ENCODE measurements at regions not wholly inside any gene's neighbourhood (a gene's known extent, or its start where the extent isn't known, plus 50 kb on each side); places are given as distances from the start of the nearest gene placed in this dataset.
"Not testable (repeated sequence)": the region's sequence is repeated elsewhere in the genome, so short reads cannot be mapped to it uniquely, and the experiment has no call there.

DNA sequence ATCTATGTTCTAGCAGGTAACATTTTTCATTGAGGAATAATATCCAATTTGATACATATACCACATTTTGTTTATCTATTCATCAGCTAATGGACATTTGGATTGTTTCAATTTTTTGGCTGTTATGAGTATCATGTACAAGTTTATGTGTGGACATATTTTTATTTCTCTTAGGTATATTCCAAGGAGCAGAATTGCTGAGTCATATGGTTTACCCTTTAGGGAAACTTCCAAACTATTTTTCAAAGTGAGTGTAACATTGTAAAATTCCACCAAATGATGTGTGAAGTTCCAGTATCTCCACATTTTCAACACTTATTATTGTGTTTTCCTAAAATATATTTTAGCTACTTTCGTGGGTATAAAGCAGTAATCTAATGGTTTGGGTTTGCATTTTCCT, 1789.9 kb downstream of the MRPL39 start:
- H3K4me1 ChIP-seq (ENCODE audit: low read depth, poor library complexity, severe bottlenecking), result no peaks in the 10 kb centered on the region
- H3K4me2 ChIP-seq, result no peak overlapping the region
- H4K20me1 ChIP-seq (ENCODE audit: insufficient read depth), result no peaks in the 10 kb centered on the region
- TF ChIP-seq, protein P1, sequence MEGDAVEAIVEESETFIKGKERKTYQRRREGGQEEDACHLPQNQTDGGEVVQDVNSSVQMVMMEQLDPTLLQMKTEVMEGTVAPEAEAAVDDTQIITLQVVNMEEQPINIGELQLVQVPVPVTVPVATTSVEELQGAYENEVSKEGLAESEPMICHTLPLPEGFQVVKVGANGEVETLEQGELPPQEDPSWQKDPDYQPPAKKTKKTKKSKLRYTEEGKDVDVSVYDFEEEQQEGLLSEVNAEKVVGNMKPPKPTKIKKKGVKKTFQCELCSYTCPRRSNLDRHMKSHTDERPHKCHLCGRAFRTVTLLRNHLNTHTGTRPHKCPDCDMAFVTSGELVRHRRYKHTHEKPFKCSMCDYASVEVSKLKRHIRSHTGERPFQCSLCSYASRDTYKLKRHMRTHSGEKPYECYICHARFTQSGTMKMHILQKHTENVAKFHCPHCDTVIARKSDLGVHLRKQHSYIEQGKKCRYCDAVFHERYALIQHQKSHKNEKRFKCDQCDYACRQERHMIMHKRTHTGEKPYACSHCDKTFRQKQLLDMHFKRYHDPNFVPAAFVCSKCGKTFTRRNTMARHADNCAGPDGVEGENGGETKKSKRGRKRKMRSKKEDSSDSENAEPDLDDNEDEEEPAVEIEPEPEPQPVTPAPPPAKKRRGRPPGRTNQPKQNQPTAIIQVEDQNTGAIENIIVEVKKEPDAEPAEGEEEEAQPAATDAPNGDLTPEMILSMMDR (conservative IDR thresholded peaks at IDR 0.05; ENCODE audit: low read depth, low read length), result no peak
- H3K27ac ChIP-seq, result no peak overlapping the region
- no peaks in the 10 kb centered on the region for H3K79me2 ChIP-seq (ENCODE audit: insufficient read depth, low read depth)
- H3K9ac ChIP-seq, result no peak overlapping the region
- H3K4me3 ChIP-seq (IDR thresholded peaks at IDR 0.05; ENCODE audit: insufficient read depth, low read depth, low read length), result no peak overlapping the region
- no peaks in the 10 kb centered on the region for H3K27me3 ChIP-seq (ENCODE audit: insufficient read depth, low read depth)
- H2AFZ ChIP-seq (ENCODE audit: low read depth), result no peak overlapping the region
- H3K36me3 ChIP-seq (ENCODE audit: insufficient read depth), result no peaks in the 10 kb centered on the region

DNA sequence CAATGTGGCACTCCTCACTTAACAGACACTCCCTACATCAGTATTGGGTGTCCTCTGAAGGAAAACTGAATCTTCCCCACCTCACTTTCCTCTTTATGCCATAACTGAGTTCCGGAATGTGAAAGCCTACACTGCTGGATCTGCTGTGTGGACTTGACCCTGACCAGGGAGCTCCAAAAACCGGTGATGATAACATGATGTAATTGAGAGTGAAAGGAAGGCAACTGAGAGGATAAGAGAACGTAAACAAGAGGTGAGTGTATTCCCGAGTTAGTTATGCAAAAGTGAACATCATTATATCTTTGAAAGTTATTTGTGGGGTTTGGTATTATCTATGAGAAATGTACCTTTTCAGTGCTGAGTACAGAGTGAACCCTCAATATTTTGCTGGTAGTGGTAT, 1794.8 kb downstream of the MRPL39 start:
- Histone ChIP-seq H3K79me2 (ENCODE audit: insufficient read depth, low read depth) (no peaks in the 10 kb centered on the region), H2AFZ (ENCODE audit: low read depth) (no peak overlapping the region), H3K4me2 (no peak overlapping the region), H4K20me1 (ENCODE audit: insufficient read depth) (no peaks in the 10 kb centered on the region), H3K27ac (no peak overlapping the region), H3K9ac (no peak overlapping the region), H3K4me1 (ENCODE audit: low read depth, poor library complexity, severe bottlenecking) (no peaks in the 10 kb centered on the region), H3K4me3 (IDR thresholded peaks at IDR 0.05; ENCODE audit: insufficient read depth, low read depth, low read length) (no peak overlapping the region), H3K27me3 (ENCODE audit: insufficient read depth, low read depth) (no peaks in the 10 kb centered on the region), H3K36me3 (ENCODE audit: insufficient read depth) (no peaks in the 10 kb centered on the region)
- TF ChIP-seq, protein P1 (conservative IDR thresholded peaks at IDR 0.05; ENCODE audit: low read depth, low read length), result no peak

DNA sequence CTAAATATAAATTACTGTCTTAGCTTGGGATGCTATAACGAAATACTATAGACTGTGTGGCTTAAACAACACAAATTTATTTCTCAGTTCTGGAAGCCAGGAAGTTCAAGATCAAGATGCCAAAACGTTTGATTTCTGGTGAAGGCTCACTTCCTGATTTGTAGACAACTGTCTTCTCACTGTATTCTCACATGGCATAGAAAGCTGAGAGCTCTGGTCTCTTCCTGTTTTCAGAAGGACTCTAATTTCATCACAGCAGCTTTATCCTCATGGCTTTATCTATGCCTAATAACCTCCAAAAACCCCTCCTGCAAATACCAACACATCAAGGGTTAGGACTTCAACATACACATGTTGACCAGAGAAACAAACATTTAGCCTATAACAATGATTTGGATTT, 1795.5 kb downstream of the MRPL39 start:
- no peak overlapping the region for H3K4me2 ChIP-seq

DNA sequence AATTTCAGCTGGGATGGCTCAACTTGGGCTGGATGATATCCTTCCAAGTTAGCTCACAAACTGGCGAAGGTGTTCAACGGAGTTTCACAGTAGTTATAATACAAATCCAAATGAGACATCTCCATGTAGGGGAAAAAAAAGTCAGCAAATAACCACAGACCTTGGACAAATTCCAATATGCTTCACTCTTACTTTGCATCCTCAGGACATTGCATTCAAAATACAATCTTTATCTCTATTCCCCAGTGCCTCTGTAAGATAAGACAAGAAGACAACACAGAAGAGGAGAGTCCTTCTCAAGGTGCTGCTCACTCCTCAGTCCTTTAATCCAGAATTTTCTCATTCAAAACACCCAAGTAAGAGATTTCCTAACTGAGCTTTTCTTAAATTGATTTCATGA, 1797.7 kb downstream of the MRPL39 start:
- Histone ChIP-seq H3K79me2 (ENCODE audit: insufficient read depth, low read depth) (no peaks in the 10 kb centered on the region), H3K36me3 (ENCODE audit: insufficient read depth) (no peaks in the 10 kb centered on the region), H3K27ac (no peak overlapping the region), H3K4me2 (no peak overlapping the region), H4K20me1 (ENCODE audit: insufficient read depth) (no peaks in the 10 kb centered on the region), H3K9ac (no peak overlapping the region), H3K4me3 (IDR thresholded peaks at IDR 0.05; ENCODE audit: insufficient read depth, low read depth, low read length) (no peak overlapping the region), H3K4me1 (ENCODE audit: low read depth, poor library complexity, severe bottlenecking) (no peaks in the 10 kb centered on the region), H3K27me3 (ENCODE audit: insufficient read depth, low read depth) (no peaks in the 10 kb centered on the region), H2AFZ (ENCODE audit: low read depth) (no peak overlapping the region)
- TF ChIP-seq, protein P1 (conservative IDR thresholded peaks at IDR 0.05; ENCODE audit: low read depth, low read length), result no peak

More for the DNA sequence above, 1795.5 kb downstream of the MRPL39 start:
- Histone ChIP-seq H3K9ac (no peak overlapping the region), H3K4me1 (ENCODE audit: low read depth, poor library complexity, severe bottlenecking) (no peaks in the 10 kb centered on the region), H3K79me2 (ENCODE audit: insufficient read depth, low read depth) (no peaks in the 10 kb centered on the region), H3K27ac (no peak overlapping the region), H2AFZ (ENCODE audit: low read depth) (no peak overlapping the region), H4K20me1 (ENCODE audit: insufficient read depth) (no peaks in the 10 kb centered on the region), H3K27me3 (ENCODE audit: insufficient read depth, low read depth) (no peaks in the 10 kb centered on the region), H3K36me3 (ENCODE audit: insufficient read depth) (no peaks in the 10 kb centered on the region), H3K4me3 (IDR thresholded peaks at IDR 0.05; ENCODE audit: insufficient read depth, low read depth, low read length) (no peak overlapping the region)
- TF ChIP-seq, protein P1 (conservative IDR thresholded peaks at IDR 0.05; ENCODE audit: low read depth, low read length), result no peak

DNA sequence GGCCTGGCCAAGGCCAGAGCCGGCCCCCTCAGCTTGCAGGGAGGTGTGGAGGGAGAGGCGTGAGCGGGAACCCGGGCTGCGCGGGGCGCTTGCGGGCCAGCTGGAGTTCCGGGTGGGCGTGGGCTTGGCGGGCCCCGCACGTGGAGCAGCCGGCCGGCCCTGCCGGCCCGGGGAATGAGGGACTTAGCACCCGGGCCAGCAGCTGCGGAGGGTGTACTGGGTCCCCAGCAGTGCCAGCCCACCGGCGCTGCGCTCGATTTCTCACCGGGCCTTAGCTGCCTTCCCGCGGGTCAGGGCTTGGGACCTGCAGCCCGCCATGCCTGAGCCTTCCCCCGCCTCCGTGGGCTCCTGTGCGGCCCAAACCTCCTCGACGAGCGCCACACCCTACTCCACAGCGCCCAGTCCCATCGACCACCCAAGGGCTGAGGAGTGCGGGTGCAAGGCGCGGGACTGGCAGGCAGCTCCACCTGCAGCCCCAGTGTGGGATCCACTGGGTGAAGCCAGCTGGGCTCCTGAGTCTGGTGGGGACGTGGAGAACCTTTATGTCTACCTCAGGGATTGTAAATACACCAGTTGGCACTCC, 1800.2 kb downstream of the MRPL39 start:
- not testable (repeated sequence) for H3K9ac ChIP-seq; H3K4me2 ChIP-seq; H3K4me3 ChIP-seq (IDR thresholded peaks at IDR 0.05; ENCODE audit: insufficient read depth, low read depth, low read length); H3K79me2 ChIP-seq (ENCODE audit: insufficient read depth, low read depth); H2AFZ ChIP-seq (ENCODE audit: low read depth); H4K20me1 ChIP-seq (ENCODE audit: insufficient read depth); H3K27me3 ChIP-seq (ENCODE audit: insufficient read depth, low read depth); H3K27ac ChIP-seq; H3K4me1 ChIP-seq (ENCODE audit: low read depth, poor library complexity, severe bottlenecking); H3K36me3 ChIP-seq (ENCODE audit: insufficient read depth)
